ENCODE measurements at regions not wholly inside any gene's neighbourhood (a gene's known extent, or its start where the extent isn't known, plus 50 kb on each side); places are given as distances from the start of the nearest gene placed in this dataset.

GRCh38 chr5:167792514-167792913 is 498.9 kb upstream of the WWC1 start:
- H3K27me3 Mint-ChIP-seq = no peaks in the 10 kb centered on the region
- H3K36me3 Mint-ChIP-seq (ENCODE audit: insufficient read depth) = no peaks in the 10 kb centered on the region
- H3K4me3 Mint-ChIP-seq = no peak overlapping the region
- no peak for DNase-seq (ENCODE audit: low spot score in 2 of 2)
- ATAC-seq (replicated peaks; ENCODE audit: extremely low read depth, poor library complexity, severe bottlenecking) = no peak
- H3K27ac Mint-ChIP-seq (ENCODE audit: low read depth) = no peak overlapping the region
- no peaks in the 10 kb centered on the region for H3K4me1 Mint-ChIP-seq
- no peaks in the 10 kb centered on the region for H3K9me3 Mint-ChIP-seq

DNA sequence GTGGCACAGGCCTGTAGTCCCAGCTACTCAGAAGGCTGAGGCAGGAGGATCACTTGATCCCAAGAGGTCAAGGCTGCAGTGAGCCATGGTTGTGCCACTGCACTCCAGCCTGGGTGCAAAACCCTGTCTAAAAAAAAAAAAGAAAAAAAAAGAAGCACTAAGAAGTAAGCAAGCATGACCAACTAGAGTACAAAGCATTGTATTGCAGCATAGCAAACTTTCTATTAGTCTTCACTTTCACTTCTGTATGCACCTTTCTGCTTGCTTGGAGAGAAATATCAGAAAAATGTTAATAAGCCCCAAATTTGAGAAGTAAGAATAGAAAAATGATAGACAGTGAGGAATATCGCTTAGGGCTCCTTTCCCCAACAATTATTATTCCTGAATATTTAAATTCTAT is 497.7 kb upstream of the WWC1 start:
- H3K36me3 Mint-ChIP-seq (ENCODE audit: insufficient read depth) = no peaks in the 10 kb centered on the region
- ATAC-seq (replicated peaks; ENCODE audit: extremely low read depth, poor library complexity, severe bottlenecking) (no peak), DNase-seq (ENCODE audit: low spot score in 2 of 2) (no peak)
- no peaks in the 10 kb centered on the region for H3K4me1 Mint-ChIP-seq
- H3K27me3 Mint-ChIP-seq = no peaks in the 10 kb centered on the region
- H3K9me3 Mint-ChIP-seq = no peaks in the 10 kb centered on the region
- H3K4me3 Mint-ChIP-seq = no peak overlapping the region
- no peak overlapping the region for H3K27ac Mint-ChIP-seq (ENCODE audit: low read depth)

DNA sequence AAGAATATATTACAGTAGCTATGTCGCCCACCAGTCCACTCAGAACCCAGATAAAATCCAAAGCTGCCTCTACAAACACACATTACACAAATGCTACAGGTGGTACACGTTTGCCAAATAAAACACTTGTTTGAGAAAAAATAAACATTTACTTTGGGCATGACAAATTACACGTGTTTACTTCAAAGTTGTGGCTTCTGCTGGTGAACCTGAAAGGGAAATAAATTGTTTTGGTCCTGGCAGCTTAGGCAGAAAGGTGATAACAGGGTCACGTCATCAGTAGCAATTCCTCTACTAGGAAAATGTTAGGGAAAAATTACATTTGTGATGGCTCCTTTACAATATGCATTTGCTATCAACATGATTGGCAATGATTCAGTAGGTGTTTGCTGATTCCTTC is 497.3 kb upstream of the WWC1 start:
- H3K9me3 Mint-ChIP-seq = no peaks in the 10 kb centered on the region
- no peak for ATAC-seq (replicated peaks; ENCODE audit: extremely low read depth, poor library complexity, severe bottlenecking)
- H3K27ac Mint-ChIP-seq (ENCODE audit: low read depth) = no peak overlapping the region
- no peak overlapping the region for H3K4me3 Mint-ChIP-seq
- DNase-seq (ENCODE audit: low spot score in 2 of 2) = no peak
- H3K27me3 Mint-ChIP-seq = no peaks in the 10 kb centered on the region
- H3K36me3 Mint-ChIP-seq (ENCODE audit: insufficient read depth) = no peaks in the 10 kb centered on the region
- no peaks in the 10 kb centered on the region for H3K4me1 Mint-ChIP-seq

DNA sequence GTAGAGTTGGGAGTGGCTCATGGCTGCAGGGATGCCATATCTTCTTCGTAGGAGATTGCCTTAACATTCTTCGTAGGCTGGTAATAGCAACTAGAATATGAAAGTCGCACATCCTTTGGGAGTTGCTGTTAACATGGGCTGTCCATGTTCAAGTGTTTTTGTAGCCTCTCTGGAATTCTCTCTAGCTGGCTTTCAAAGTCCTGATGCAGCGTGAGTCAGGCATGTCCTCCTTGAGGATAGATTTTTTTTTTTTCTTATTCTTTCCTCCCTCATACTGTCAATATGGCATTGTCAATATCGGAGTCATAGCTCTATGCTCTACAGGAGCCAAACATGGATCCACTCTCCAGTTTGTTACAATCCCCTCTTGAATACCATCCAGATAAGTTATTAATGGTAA is 494.8 kb upstream of the WWC1 start:
- Mint-ChIP-seq H3K36me3 (ENCODE audit: insufficient read depth) (no peaks in the 10 kb centered on the region), H3K27me3 (no peaks in the 10 kb centered on the region), H3K4me1 (no peaks in the 10 kb centered on the region), H3K9me3 (peaks cover 6% of the 10 kb centered on the region), H3K27ac (ENCODE audit: low read depth) (no peak overlapping the region), H3K4me3 (no peak overlapping the region)
- ATAC-seq (replicated peaks; ENCODE audit: extremely low read depth, poor library complexity, severe bottlenecking) (no peak), DNase-seq (ENCODE audit: low spot score in 2 of 2) (no peak)

DNA sequence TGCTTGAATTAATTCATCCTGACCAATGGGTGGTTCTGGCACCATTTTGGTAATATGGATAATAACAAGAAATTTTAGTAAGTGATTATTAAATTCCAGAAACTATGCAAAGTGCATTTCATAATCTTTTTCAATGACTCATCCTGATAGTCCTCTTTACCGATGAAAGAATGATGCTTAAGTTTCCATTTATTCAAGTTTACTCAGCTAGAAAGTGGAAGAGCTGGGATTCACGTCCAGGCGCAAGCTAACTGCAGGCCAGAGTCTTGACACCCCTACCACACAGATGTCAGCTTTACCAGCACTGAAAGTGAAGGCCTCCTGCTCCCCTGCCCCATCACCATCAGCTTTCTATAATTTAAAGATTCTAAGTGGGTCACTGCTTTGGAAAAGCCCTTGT is 493.5 kb upstream of the WWC1 start:
- Mint-ChIP-seq H3K4me3 (no peak overlapping the region), H3K27me3 (no peaks in the 10 kb centered on the region), H3K9me3 (peaks cover 6% of the 10 kb centered on the region), H3K4me1 (no peaks in the 10 kb centered on the region), H3K36me3 (ENCODE audit: insufficient read depth) (no peaks in the 10 kb centered on the region), H3K27ac (ENCODE audit: low read depth) (no peak overlapping the region)
- DNase-seq (ENCODE audit: low spot score in 2 of 2) = no peak
- no peak for ATAC-seq (replicated peaks; ENCODE audit: extremely low read depth, poor library complexity, severe bottlenecking)

- no peaks in the 10 kb centered on the region for H3K36me3 Mint-ChIP-seq (ENCODE audit: insufficient read depth)
- H3K9me3 Mint-ChIP-seq = peaks cover 6% of the 10 kb centered on the region
- no peak overlapping the region for H3K4me3 Mint-ChIP-seq
- H3K27me3 Mint-ChIP-seq = no peaks in the 10 kb centered on the region
- ATAC-seq (replicated peaks; ENCODE audit: extremely low read depth, poor library complexity, severe bottlenecking) = no peak
- no peak for DNase-seq (ENCODE audit: low spot score in 2 of 2)
- H3K4me1 Mint-ChIP-seq = no peaks in the 10 kb centered on the region
- H3K27ac Mint-ChIP-seq (ENCODE audit: low read depth) = no peak overlapping the region
Observed at GRCh38 chr5:167798448-167798847, 493.0 kb upstream of the WWC1 start.

DNA sequence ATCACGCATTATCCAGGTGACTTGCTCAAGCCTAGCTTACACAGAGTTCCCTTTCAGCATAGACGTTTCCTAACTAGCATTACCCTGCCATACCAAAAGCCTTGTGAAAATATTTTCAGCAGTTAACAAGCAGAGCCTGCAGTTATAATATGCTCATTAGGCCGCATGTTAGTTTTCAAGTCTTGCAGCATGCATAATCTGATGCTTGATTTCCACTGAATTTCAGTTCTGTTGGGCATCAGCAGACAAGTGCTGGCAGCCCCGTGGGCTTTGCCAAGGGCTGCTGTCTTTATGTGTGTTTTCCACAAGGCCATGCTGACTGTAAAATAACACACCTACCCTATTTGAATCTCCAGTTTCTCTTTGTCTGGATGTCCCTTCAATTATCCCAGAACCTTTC is 491.0 kb upstream of the WWC1 start:
- Mint-ChIP-seq H3K27ac (ENCODE audit: low read depth) (no peak overlapping the region), H3K27me3 (no peaks in the 10 kb centered on the region), H3K36me3 (ENCODE audit: insufficient read depth) (no peaks in the 10 kb centered on the region), H3K4me3 (no peak overlapping the region), H3K4me1 (no peaks in the 10 kb centered on the region), H3K9me3 (peaks cover 6% of the 10 kb centered on the region)
- DNase-seq (ENCODE audit: low spot score in 2 of 2) (no peak), ATAC-seq (replicated peaks; ENCODE audit: extremely low read depth, poor library complexity, severe bottlenecking) (no peak)

- no peaks in the 10 kb centered on the region for H3K36me3 Mint-ChIP-seq (ENCODE audit: insufficient read depth)
- no peak overlapping the region for H3K4me3 Mint-ChIP-seq
Observed at GRCh38 chr5:167801999-167802398, 489.4 kb upstream of the WWC1 start.

DNA sequence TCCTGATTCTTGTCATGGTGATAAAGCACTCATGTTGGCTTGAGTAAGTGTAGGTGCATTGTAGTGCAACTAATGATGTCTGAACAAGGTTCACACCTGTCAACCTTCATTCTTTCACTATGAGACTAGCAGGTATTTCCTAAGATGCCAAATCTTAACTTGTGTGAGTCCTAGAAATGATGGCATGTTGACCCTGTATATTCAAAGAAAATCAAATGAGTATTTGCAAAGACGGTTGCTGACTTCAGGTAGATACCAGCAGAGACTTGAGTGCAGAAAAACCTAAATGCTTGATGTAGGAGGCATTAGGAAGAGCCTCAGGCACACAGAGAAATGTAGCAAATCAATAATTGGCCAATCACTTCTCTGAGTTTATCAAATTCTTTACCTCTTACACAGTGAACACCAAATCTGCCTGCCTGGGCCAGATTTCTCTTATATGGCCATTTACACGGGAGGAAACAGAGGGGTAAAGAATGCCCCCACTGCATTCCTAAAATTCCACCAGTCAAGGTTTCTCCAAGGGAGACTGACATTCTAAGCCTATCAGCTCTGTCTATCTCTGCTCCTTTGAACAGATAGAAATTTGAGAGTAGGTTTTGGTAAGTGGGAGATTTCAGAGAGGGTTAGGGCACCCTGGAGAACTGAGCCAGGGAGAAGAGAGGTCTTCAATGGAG is 488.6 kb upstream of the WWC1 start:
- no peak overlapping the region for H3K27ac Mint-ChIP-seq (ENCODE audit: low read depth)
- H3K36me3 Mint-ChIP-seq (ENCODE audit: insufficient read depth) = no peaks in the 10 kb centered on the region
- H3K27me3 Mint-ChIP-seq = no peaks in the 10 kb centered on the region
- H3K4me3 Mint-ChIP-seq = no peak overlapping the region
- no peak for ATAC-seq (replicated peaks; ENCODE audit: extremely low read depth, poor library complexity, severe bottlenecking)
- DNase-seq (ENCODE audit: low spot score in 2 of 2) = no peak
- H3K9me3 Mint-ChIP-seq = peaks cover 6% of the 10 kb centered on the region
- no peaks in the 10 kb centered on the region for H3K4me1 Mint-ChIP-seq

More at GRCh38 chr5:167801999-167802398, 489.4 kb upstream of the WWC1 start:
- Mint-ChIP-seq H3K27me3 (no peaks in the 10 kb centered on the region), H3K27ac (ENCODE audit: low read depth) (no peak overlapping the region), H3K4me1 (no peaks in the 10 kb centered on the region), H3K9me3 (peaks cover 6% of the 10 kb centered on the region)
- DNase-seq (ENCODE audit: low spot score in 2 of 2) (no peak), ATAC-seq (replicated peaks; ENCODE audit: extremely low read depth, poor library complexity, severe bottlenecking) (no peak)

DNA sequence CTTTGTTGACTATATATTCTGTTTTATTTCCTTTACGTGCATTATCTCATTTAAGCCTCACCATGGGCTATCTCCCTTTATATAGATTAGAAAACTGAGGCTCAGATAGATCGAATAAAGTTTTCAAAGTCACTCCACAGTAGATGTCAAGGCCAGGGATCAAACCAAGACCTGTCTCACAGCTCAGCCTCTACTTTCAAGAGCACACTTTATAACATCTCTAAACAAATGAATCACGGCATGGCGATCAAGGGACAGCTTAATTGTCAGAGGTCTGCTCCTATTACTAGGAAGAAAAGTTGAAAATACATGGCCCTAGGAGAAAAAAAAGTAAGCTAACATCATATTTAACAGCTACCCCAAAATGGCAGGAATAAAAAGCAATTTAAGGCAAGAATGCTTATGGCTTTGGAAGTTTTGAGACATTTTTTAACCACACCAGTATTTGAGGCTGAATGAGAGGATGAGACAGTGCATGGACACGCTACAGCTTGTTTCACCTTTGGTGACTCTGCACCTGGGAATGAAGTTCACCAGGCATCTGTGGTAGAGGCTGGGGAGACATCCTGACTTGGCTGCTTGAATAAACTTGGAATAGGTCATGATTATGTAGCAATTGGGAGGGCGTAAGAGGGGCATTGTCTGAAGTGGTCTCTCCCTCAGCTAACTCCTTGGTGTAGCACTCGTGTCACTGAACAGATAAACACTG is 486.8 kb upstream of the WWC1 start:
- no peaks in the 10 kb centered on the region for H3K36me3 Mint-ChIP-seq (ENCODE audit: insufficient read depth)
- no peaks in the 10 kb centered on the region for H3K27me3 Mint-ChIP-seq
- no peak overlapping the region for H3K4me3 Mint-ChIP-seq
- ATAC-seq (replicated peaks; ENCODE audit: extremely low read depth, poor library complexity, severe bottlenecking) (no peak), DNase-seq (ENCODE audit: low spot score in 2 of 2) (no peak)
- no peaks in the 10 kb centered on the region for H3K4me1 Mint-ChIP-seq
- no peak overlapping the region for H3K27ac Mint-ChIP-seq (ENCODE audit: low read depth)
- H3K9me3 Mint-ChIP-seq = peaks cover 6% of the 10 kb centered on the region

- H3K4me3 Mint-ChIP-seq = no peak overlapping the region
- no peak for DNase-seq (ENCODE audit: low spot score in 2 of 2)
- H3K9me3 Mint-ChIP-seq = peaks cover 1% of the 10 kb centered on the region
- no peaks in the 10 kb centered on the region for H3K36me3 Mint-ChIP-seq (ENCODE audit: insufficient read depth)
- H3K4me1 Mint-ChIP-seq = no peaks in the 10 kb centered on the region
- no peak overlapping the region for H3K27ac Mint-ChIP-seq (ENCODE audit: low read depth)
- no peaks in the 10 kb centered on the region for H3K27me3 Mint-ChIP-seq
- no peak for ATAC-seq (replicated peaks; ENCODE audit: extremely low read depth, poor library complexity, severe bottlenecking)
Observed at GRCh38 chr5:167810573-167810972, 480.9 kb upstream of the WWC1 start.

DNA sequence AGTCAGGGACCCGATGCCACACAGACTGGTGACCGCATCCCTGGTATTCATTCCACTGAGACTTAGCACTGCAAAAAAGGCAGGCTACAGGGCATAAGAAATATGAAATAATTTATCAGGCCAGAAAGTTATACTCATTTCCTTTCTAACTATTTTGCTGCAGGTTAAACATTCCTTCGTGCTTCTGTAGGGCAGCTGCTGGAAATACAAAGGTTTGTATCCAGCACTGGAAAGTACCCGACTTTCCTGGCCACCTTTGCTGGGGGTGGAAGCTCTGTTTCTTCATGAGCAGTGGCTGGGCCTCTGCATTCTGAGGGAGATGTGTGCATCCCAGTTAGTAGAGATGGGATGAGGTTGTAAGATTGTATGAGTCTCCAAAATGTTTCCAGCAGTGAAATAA is 478.6 kb upstream of the WWC1 start:
- Mint-ChIP-seq H3K27me3 (no peaks in the 10 kb centered on the region), H3K27ac (ENCODE audit: low read depth) (no peak overlapping the region), H3K4me1 (no peaks in the 10 kb centered on the region), H3K4me3 (no peak overlapping the region), H3K36me3 (ENCODE audit: insufficient read depth) (no peaks in the 10 kb centered on the region), H3K9me3 (peaks cover 3% of the 10 kb centered on the region)
- no peak for ATAC-seq (replicated peaks; ENCODE audit: extremely low read depth, poor library complexity, severe bottlenecking)
- DNase-seq (ENCODE audit: low spot score in 2 of 2) = no peak

DNA sequence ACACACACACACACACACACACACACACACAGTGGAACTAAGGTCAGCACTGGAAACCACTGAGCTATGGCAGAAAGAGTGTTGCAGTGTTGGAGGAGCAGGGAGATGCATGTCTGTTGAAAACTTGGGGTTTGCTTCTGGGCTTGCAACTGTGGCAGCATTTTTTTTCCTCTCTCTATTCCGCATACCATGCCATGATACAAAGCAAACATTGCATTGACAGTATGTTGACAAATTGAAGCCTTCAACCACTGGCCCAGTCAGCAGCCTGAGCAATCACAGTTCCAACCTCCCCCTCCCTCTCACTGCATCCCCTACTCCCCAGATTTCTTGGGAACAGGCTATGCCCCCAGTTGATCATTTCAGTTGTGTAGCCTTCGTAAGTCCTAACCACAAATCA is 478.1 kb upstream of the WWC1 start:
- Mint-ChIP-seq H3K9me3 (peaks cover 3% of the 10 kb centered on the region), H3K27me3 (no peaks in the 10 kb centered on the region), H3K4me3 (no peak overlapping the region), H3K4me1 (no peaks in the 10 kb centered on the region), H3K36me3 (ENCODE audit: insufficient read depth) (no peaks in the 10 kb centered on the region), H3K27ac (ENCODE audit: low read depth) (no peak overlapping the region)
- DNase-seq (ENCODE audit: low spot score in 2 of 2) = no peak
- ATAC-seq (replicated peaks; ENCODE audit: extremely low read depth, poor library complexity, severe bottlenecking) = no peak
